ENCODE measurements at regions not wholly inside any gene's neighbourhood (a gene's known extent, or its start where the extent isn't known, plus 50 kb on each side); places are given as distances from the start of the nearest gene placed in this dataset.

DNA sequence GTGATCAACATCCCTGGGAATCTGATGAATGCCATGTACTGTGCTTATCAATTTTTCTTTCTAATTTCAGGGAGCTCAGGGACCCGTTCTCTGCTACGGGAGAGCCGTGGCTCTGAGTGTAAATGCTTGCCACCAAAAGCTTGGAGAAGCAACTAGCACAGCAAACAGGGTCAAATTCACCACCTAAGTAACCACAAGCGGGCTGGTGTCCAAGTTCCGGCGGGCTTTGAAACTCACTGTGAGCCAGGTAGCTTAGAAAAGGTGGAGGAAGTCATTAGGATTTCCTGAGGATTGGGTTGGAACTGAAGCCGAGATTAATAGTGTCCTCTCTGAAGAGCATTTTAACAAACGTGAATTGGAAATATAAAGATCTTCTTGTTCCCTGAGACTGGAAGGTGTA lies 87.2 kb downstream of the CLDN34 start:
- DNase-seq: no peak
- 83% methylated on average over 3 of the region's 8 CpGs for WGBS (ENCODE audit: insufficient coverage)
- Histone ChIP-seq H3K9me3 (ENCODE audit: control extremely low read depth in 1 of 5, control insufficient read depth in 4 of 5, insufficient read depth in 2 of 5, low read depth in 1 of 5, low read length in 4 of 5) (peaks cover 1 to 6% (median 2%) of the 10 kb centered on the region in 5 experiments), H3K4me3 (ENCODE audit: control insufficient read depth in 1 of 7, extremely low read depth in 1 of 7, insufficient read depth in 4 of 7, low read depth in 2 of 7, low read length in 6 of 7) (no peak overlapping the region), H3K36me3 (ENCODE audit: control insufficient read depth in 4 of 4, insufficient read depth in 4 of 4, low read length in 3 of 4) (no peaks in the 10 kb centered on the region), H3K27ac (ENCODE audit: insufficient read depth in 1 of 2, low read depth in 1 of 2, low read length in 2 of 2, poor library complexity in 1 of 2, severe bottlenecking in 2 of 2) (no peak overlapping the region), H3K27me3 (replicated peaks in 2 of 5; ENCODE audit: control insufficient read depth in 4 of 5, insufficient read depth in 5 of 5, low read length in 4 of 5) (peaks cover 0 to 4% (median 0%) of the 10 kb centered on the region in 5 experiments), H3K4me1 (ENCODE audit: control extremely low read depth in 1 of 4, control insufficient read depth in 4 of 4, insufficient read depth in 4 of 4, low read length in 3 of 4) (peaks cover 0 to 7% (median 0%) of the 10 kb centered on the region in 4 experiments)
- ChIA-PET POLR2A (no interaction called here), CTCF (no interaction called here)

DNA sequence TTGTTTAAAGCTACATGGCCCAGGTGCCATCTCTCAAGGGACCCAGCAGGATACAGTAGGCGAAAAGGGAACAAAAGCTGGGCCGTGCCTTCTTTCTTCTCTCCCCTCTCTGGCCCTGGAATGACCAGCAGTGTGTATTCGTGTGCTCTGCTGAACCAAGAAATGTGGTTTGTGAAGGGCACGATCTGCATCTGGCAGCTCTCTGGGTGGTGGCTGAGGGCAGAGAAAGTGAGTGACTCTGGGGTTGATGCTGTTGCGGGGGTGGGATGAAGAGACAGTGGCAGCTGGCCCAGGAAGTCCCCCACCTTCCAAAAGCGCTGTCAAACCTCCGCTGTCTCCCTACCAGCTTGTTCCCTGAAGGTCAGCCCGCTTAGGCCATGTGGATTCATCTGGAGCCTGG lies 88.3 kb downstream of the CLDN34 start:
- Histone ChIP-seq H3K4me3 (ENCODE audit: control insufficient read depth in 1 of 7, extremely low read depth in 1 of 7, insufficient read depth in 4 of 7, low read depth in 2 of 7, low read length in 6 of 7) (no peak overlapping the region), H3K27ac (ENCODE audit: insufficient read depth in 1 of 2, low read depth in 1 of 2, low read length in 2 of 2, poor library complexity in 1 of 2, severe bottlenecking in 2 of 2) (no peak overlapping the region), H3K4me1 (ENCODE audit: control extremely low read depth in 1 of 4, control insufficient read depth in 4 of 4, insufficient read depth in 4 of 4, low read length in 3 of 4) (peaks cover 0 to 7% (median 0%) of the 10 kb centered on the region in 4 experiments), H3K9me3 (ENCODE audit: control extremely low read depth in 1 of 5, control insufficient read depth in 4 of 5, insufficient read depth in 2 of 5, low read depth in 1 of 5, low read length in 4 of 5) (peaks cover 1 to 6% (median 2%) of the 10 kb centered on the region in 5 experiments), H3K36me3 (ENCODE audit: control insufficient read depth in 4 of 4, insufficient read depth in 4 of 4, low read length in 3 of 4) (no peaks in the 10 kb centered on the region), H3K27me3 (replicated peaks in 2 of 5; ENCODE audit: control insufficient read depth in 4 of 5, insufficient read depth in 5 of 5, low read length in 4 of 5) (peaks cover 0 to 4% (median 0%) of the 10 kb centered on the region in 5 experiments)
- no peak for DNase-seq
- ChIA-PET CTCF (no interaction called here), POLR2A (no interaction called here)
- WGBS (ENCODE audit: insufficient coverage): 78% methylated on average over 5 of the region's 8 CpGs

DNA sequence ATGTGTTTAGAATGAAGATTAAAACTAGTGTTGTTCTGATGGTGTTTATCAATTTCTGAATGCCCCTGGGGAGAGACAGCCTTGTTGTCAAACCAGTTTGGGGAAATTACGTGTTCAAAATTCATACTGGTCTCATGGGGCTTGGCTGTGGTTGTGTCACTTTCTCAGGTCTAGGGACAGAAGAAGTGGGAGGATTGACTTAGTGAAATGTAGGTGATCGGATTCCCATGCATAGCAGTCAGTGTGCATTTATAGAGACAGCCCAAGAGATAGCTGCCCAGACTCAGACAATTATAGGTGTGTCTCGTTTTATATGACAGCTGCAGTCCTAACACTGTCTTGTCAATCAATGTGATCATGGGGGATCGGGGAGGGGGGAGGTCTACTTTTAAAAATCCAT lies 94.4 kb upstream of the CLCN4 start:
- no peaks in the 10 kb centered on the region for H3K9me3 ChIP-seq (ENCODE audit: control extremely low read depth in 1 of 5, control insufficient read depth in 4 of 5, insufficient read depth in 2 of 5, low read depth in 1 of 5, low read length in 4 of 5)
- ChIA-PET CTCF (no interaction called here), POLR2A (no interaction called here)
- whole genome bisulfite sequencing (ENCODE audit: insufficient coverage): 90% methylated on average over 3 of the region's 4 CpGs
- no peak overlapping the region for H3K4me3 ChIP-seq (ENCODE audit: control insufficient read depth in 1 of 7, extremely low read depth in 1 of 7, insufficient read depth in 4 of 7, low read depth in 2 of 7, low read length in 6 of 7)
- DNase-seq: no peak
- H3K4me1 ChIP-seq (ENCODE audit: control extremely low read depth in 1 of 4, control insufficient read depth in 4 of 4, insufficient read depth in 4 of 4, low read length in 3 of 4): no peaks in the 10 kb centered on the region
- no peak overlapping the region for H3K27ac ChIP-seq (ENCODE audit: insufficient read depth in 1 of 2, low read depth in 1 of 2, low read length in 2 of 2, poor library complexity in 1 of 2, severe bottlenecking in 2 of 2)
- peaks cover 0 to 3% (median 0%) of the 10 kb centered on the region in 5 experiments for H3K27me3 ChIP-seq (replicated peaks in 2 of 5; ENCODE audit: control insufficient read depth in 4 of 5, insufficient read depth in 5 of 5, low read length in 4 of 5)
- peaks cover 0 to 2% (median under 1%) of the 10 kb centered on the region in 4 experiments for H3K36me3 ChIP-seq (ENCODE audit: control insufficient read depth in 4 of 4, insufficient read depth in 4 of 4, low read length in 3 of 4)

DNA sequence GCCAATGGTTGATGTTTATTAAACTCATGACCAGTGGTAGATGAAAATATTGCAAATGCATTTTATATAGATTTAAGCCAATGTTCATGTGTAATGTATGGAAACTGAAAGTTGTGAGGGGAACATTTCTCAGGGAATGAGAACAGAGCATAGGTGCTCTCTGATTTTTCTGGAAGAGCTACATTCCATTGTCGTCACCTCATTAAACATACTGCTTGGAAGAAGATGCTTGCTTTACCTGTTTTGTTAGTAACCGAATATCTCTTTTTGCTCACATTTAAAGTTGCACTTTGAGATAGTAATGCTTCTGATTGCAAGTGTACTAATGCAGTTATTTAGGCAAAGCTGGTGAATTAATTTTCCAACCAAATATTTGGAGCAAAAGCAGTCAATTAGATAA lies 93.8 kb upstream of the CLCN4 start:
- no peak for DNase-seq
- CTCF ChIA-PET: no interaction called here
- Histone ChIP-seq H3K27ac (ENCODE audit: insufficient read depth in 1 of 2, low read depth in 1 of 2, low read length in 2 of 2, poor library complexity in 1 of 2, severe bottlenecking in 2 of 2) (no peak overlapping the region), H3K36me3 (ENCODE audit: control insufficient read depth in 4 of 4, insufficient read depth in 4 of 4, low read length in 3 of 4) (peaks cover 0 to 7% (median 1%) of the 10 kb centered on the region in 4 experiments), H3K4me3 (ENCODE audit: control insufficient read depth in 1 of 7, extremely low read depth in 1 of 7, insufficient read depth in 4 of 7, low read depth in 2 of 7, low read length in 6 of 7) (no peak overlapping the region), H3K4me1 (ENCODE audit: control extremely low read depth in 1 of 4, control insufficient read depth in 4 of 4, insufficient read depth in 4 of 4, low read length in 3 of 4) (no peaks in the 10 kb centered on the region), H3K9me3 (ENCODE audit: control extremely low read depth in 1 of 5, control insufficient read depth in 4 of 5, insufficient read depth in 2 of 5, low read depth in 1 of 5, low read length in 4 of 5) (no peaks in the 10 kb centered on the region), H3K27me3 (replicated peaks in 2 of 5; ENCODE audit: control insufficient read depth in 4 of 5, insufficient read depth in 5 of 5, low read length in 4 of 5) (peaks cover 0 to 3% (median 0%) of the 10 kb centered on the region in 5 experiments)
- WGBS (ENCODE audit: insufficient coverage): no CpG with 5 or more reads among the region's 2 CpGs
- POLR2A ChIA-PET: no interaction called here

DNA sequence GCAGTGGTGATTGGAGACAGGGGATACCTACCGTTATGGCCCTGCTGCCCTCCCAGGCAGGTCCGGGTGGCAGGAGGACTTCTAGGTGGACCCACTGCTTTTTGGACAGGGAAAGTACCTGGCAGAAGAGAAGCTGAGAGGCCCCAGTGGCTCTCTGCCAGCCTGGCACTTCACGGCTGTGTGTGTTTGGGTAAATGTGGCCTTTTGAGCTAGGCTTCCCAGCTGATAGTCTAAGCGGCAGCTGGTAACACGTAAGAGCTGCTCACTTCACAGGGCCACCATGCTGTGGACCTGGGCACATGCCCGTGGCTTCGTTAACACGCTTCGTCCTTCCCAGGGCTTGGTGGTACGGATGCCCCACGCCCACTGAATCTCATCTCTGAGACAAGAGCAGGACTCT lies 92.0 kb upstream of the CLCN4 start:
- POLR2A ChIA-PET: no interaction called here
- 92% methylated on average over 9 of the region's 11 CpGs for WGBS (ENCODE audit: insufficient coverage)
- Histone ChIP-seq H3K9me3 (ENCODE audit: control extremely low read depth in 1 of 5, control insufficient read depth in 4 of 5, insufficient read depth in 2 of 5, low read depth in 1 of 5, low read length in 4 of 5) (no peaks in the 10 kb centered on the region), H3K27me3 (replicated peaks in 2 of 5; ENCODE audit: control insufficient read depth in 4 of 5, insufficient read depth in 5 of 5, low read length in 4 of 5) (peaks cover 0 to 3% (median 0%) of the 10 kb centered on the region in 5 experiments), H3K4me3 (ENCODE audit: control insufficient read depth in 1 of 7, extremely low read depth in 1 of 7, insufficient read depth in 4 of 7, low read depth in 2 of 7, low read length in 6 of 7) (no peak overlapping the region), H3K4me1 (ENCODE audit: control extremely low read depth in 1 of 4, control insufficient read depth in 4 of 4, insufficient read depth in 4 of 4, low read length in 3 of 4) (no peaks in the 10 kb centered on the region), H3K36me3 (ENCODE audit: control insufficient read depth in 4 of 4, insufficient read depth in 4 of 4, low read length in 3 of 4) (peaks cover 0 to 10% (median 4%) of the 10 kb centered on the region in 4 experiments), H3K27ac (ENCODE audit: insufficient read depth in 1 of 2, low read depth in 1 of 2, low read length in 2 of 2, poor library complexity in 1 of 2, severe bottlenecking in 2 of 2) (no peak overlapping the region)
- DNase-seq: no peak
- CTCF ChIA-PET: no interaction called here

DNA sequence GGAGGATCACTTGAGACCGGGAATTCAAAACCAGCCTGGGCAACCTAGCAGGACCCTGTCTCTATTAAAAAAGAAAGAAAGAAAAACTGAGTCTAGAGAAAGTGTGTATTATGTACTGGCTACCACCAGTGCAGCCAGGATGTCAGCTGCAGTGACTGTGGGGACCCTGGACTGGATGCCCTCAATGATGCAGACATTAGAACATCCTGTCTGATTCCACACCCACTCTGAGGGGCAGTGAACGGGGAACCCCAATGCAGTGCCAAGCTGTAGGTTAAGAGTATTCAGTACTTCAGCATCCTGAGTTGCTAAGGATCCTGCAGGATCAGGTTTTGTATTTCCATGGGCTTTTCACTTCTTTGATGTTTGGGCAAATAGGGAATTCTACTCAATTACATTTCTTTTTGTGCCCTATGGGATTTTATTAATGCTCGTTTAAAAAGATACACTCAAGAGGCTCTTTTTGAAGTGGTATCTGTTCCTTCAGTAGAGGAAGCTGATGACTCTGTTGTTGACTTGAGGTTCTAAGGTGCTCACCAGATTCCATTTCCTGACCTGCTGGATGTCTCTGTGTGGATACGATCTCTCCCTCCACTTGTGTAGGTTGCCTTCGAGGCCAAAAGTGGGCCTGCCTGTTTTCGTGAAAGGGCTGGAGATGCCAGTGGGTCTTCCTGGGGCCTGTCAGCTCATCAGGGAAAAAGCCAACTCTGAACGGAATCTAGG lies 85.9 kb upstream of the CLCN4 start:
- no peak for DNase-seq
- ChIA-PET POLR2A (no interaction called here), CTCF (interaction anchor here (1.2 kb wide), 1 partner anchor 39 kb away, joined by 3 read pairs; no protein-coding TSS in a partner anchor)
- H3K4me1 ChIP-seq (ENCODE audit: control extremely low read depth in 1 of 4, control insufficient read depth in 4 of 4, insufficient read depth in 4 of 4, low read length in 3 of 4): no peaks in the 10 kb centered on the region
- peaks cover 0 to 24% (median 6%) of the 10 kb centered on the region in 4 experiments for H3K36me3 ChIP-seq (ENCODE audit: control insufficient read depth in 4 of 4, insufficient read depth in 4 of 4, low read length in 3 of 4)
- no peaks in the 10 kb centered on the region for H3K27me3 ChIP-seq (replicated peaks in 2 of 5; ENCODE audit: control insufficient read depth in 4 of 5, insufficient read depth in 5 of 5, low read length in 4 of 5)
- no peaks in the 10 kb centered on the region for H3K9me3 ChIP-seq (ENCODE audit: control extremely low read depth in 1 of 5, control insufficient read depth in 4 of 5, insufficient read depth in 2 of 5, low read depth in 1 of 5, low read length in 4 of 5)
- H3K27ac ChIP-seq (ENCODE audit: insufficient read depth in 1 of 2, low read depth in 1 of 2, low read length in 2 of 2, poor library complexity in 1 of 2, severe bottlenecking in 2 of 2): no peak overlapping the region
- no peak overlapping the region for H3K4me3 ChIP-seq (ENCODE audit: control insufficient read depth in 1 of 7, extremely low read depth in 1 of 7, insufficient read depth in 4 of 7, low read depth in 2 of 7, low read length in 6 of 7)
- WGBS (ENCODE audit: insufficient coverage): 90% methylated on average over 6 of the region's 7 CpGs

DNA sequence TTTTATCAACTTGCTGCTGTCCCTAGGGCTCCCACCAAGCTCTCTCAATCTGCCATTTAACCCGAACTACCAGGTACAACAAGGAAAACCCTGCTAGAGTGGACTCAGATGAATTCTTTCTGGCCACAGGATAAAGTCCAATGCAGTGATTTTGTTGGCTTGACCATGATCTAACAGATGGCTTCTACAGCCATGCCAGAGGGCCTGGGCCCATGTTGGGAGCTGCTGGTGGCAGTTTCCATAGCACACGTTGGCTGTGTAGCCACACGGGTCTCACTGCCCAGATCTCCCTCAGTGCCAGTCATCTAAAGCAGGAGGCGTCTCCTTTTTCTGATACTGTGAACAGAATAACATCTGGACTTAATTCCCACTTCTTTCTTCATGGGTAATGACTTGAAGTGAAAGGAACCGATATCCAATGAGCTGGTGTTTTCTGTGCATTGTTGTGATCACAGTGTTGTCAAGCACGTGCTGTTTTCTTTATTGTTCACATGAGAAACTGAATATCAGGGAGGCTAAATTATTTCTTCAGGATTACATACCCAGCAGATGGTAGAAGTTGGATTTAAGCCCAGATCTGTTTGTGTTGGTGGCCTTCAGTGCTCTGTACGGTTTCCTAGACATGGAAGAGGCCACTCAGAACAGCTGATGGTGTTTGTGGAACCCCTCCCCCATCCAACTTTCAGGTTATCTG lies 85.2 kb upstream of the CLCN4 start:
- Histone ChIP-seq H3K27me3 (replicated peaks in 2 of 5; ENCODE audit: control insufficient read depth in 4 of 5, insufficient read depth in 5 of 5, low read length in 4 of 5) (no peaks in the 10 kb centered on the region), H3K27ac (ENCODE audit: insufficient read depth in 1 of 2, low read depth in 1 of 2, low read length in 2 of 2, poor library complexity in 1 of 2, severe bottlenecking in 2 of 2) (no peak overlapping the region), H3K9me3 (ENCODE audit: control extremely low read depth in 1 of 5, control insufficient read depth in 4 of 5, insufficient read depth in 2 of 5, low read depth in 1 of 5, low read length in 4 of 5) (no peaks in the 10 kb centered on the region), H3K36me3 (ENCODE audit: control insufficient read depth in 4 of 4, insufficient read depth in 4 of 4, low read length in 3 of 4) (peaks cover 0 to 24% (median 6%) of the 10 kb centered on the region in 4 experiments), H3K4me3 (ENCODE audit: control insufficient read depth in 1 of 7, extremely low read depth in 1 of 7, insufficient read depth in 4 of 7, low read depth in 2 of 7, low read length in 6 of 7) (no peak overlapping the region), H3K4me1 (ENCODE audit: control extremely low read depth in 1 of 4, control insufficient read depth in 4 of 4, insufficient read depth in 4 of 4, low read length in 3 of 4) (no peaks in the 10 kb centered on the region)
- WGBS (ENCODE audit: insufficient coverage): 91% methylated on average over 6 of the region's 7 CpGs
- ChIA-PET POLR2A (no interaction called here), CTCF (interaction anchor here (1.2 kb wide), 1 partner anchor 40 kb away, joined by 3 read pairs; no protein-coding TSS in a partner anchor)
- no peak for DNase-seq
